Neural cell (in vitro differentiated cells): ENCODE measurements at regions not wholly inside any gene's neighbourhood (a gene's known extent, or its start where the extent isn't known, plus 50 kb on each side); places are given as distances from the start of the nearest gene placed in this dataset.

Experiments
- H2AFZ ChIP-seq: fragments of 200-600, 300-800 bp; sonication (generic), shearing (Covaris generic); 2 replicates; pipeline ENCODE4 v1.6.0; 2014; ENCODE audit warnings: low read depth, mild to moderate bottlenecking, antibody characterized with exemption, low read length, moderate library complexity
- H3F3A ChIP-seq: fragments of 200-600 bp; shearing (Covaris generic); 2 replicates; pipeline ENCODE4 v1.6.1; 2016; ENCODE audit warnings: mild to moderate bottlenecking, moderate library complexity, mixed read lengths, antibody characterized with exemption, low read length; ENCODE audit not compliant: insufficient read depth, poor library complexity, severe bottlenecking
- H3K27ac ChIP-seq: fragments of 200-600, 300-800 bp; sonication (generic), shearing (Covaris generic); 2 replicates; pipeline ENCODE4 v1.5.1; 2014; ENCODE audit warnings: mild to moderate bottlenecking, low read length, moderate library complexity
- H3K27me3 ChIP-seq: fragments of 300-800, 200-600 bp; sonication (generic), shearing (Covaris generic); 2 replicates; pipeline ENCODE4 v1.6.0; 2014; ENCODE audit warnings: mild to moderate bottlenecking, low read depth, low read length, moderate library complexity; ENCODE audit not compliant: insufficient read depth
- H3K36me3 ChIP-seq: fragments of 300-800, 200-600 bp; sonication (generic), shearing (Covaris generic); 2 replicates; pipeline ENCODE4 v1.5.1; 2014; ENCODE audit warnings: mild to moderate bottlenecking, antibody characterized with exemption, low read length, moderate library complexity; ENCODE audit not compliant: insufficient read depth
- H3K4me2 ChIP-seq: fragments of 300-800, 200-600 bp; sonication (generic), shearing (Covaris generic); 2 replicates; pipeline ENCODE4 v1.6.0; 2014; ENCODE audit warnings: mild to moderate bottlenecking, low read length
- H3K4me3 ChIP-seq: fragments of 300-800, 200-600 bp; sonication (generic), shearing (Covaris generic); 2 replicates; pipeline ENCODE4 v1.5.1; 2014; ENCODE audit warnings: mild to moderate bottlenecking, low read length, moderate library complexity
- H3K79me2 ChIP-seq: fragments of 200-600 bp; shearing (Covaris generic); replicated peaks from 2 replicates; pipeline ENCODE4 v1.6.0; 2014; ENCODE audit warnings: mild to moderate bottlenecking, low read length, moderate library complexity; ENCODE audit not compliant: insufficient read depth
- H3K9ac ChIP-seq: fragments of 300-800, 200-600 bp; sonication (generic), shearing (Covaris generic); 2 replicates; pipeline ENCODE4 v1.6.1; 2016; ENCODE audit warnings: mild to moderate bottlenecking, low read length, mixed read lengths
- H3K9me2 ChIP-seq: fragments of 200-600 bp; shearing (Covaris generic); 2 replicates; pipeline ENCODE4 v1.6.1; 2016; ENCODE audit warnings: mild to moderate bottlenecking, low read length, mixed read lengths; ENCODE audit not compliant: insufficient read depth
- H3K9me3 ChIP-seq: fragments of 200-600, 300-800 bp; sonication (generic), shearing (Covaris generic); 2 replicates; pipeline ENCODE4 v1.6.1; 2016; ENCODE audit warnings: mild to moderate bottlenecking, mixed run types, low read length, moderate library complexity, mixed read lengths
- H4K20me1 ChIP-seq: fragments of 200-600 bp; shearing (Covaris generic); 2 replicates; pipeline ENCODE4 v1.6.1; 2016; ENCODE audit warnings: mild to moderate bottlenecking, mixed run types; ENCODE audit not compliant: insufficient read depth
- EP300 ChIP-seq: fragments of 450-650 bp; conservative IDR thresholded peaks from 2 replicates; pipeline ENCODE4 v1.6.1; 2014; ENCODE audit warnings: antibody characterized with exemption, mild to moderate bottlenecking, moderate library complexity; ENCODE audit not compliant: poor library complexity, severe bottlenecking
- EZH2 ChIP-seq: fragments of 200-600, 300-800 bp; shearing (Covaris generic), sonication (generic); IDR thresholded peaks from 2 replicates; pipeline ENCODE4 v1.6.1; 2014; ENCODE audit warnings: antibody characterized with exemption, low read length, borderline replicate concordance, mild to moderate bottlenecking; ENCODE audit not compliant: insufficient read depth, poor library complexity, severe bottlenecking
- MXI1 ChIP-seq: fragments of 450-650 bp; conservative IDR thresholded peaks from 2 replicates; pipeline ENCODE4 v1.6.1; 2014; ENCODE audit warnings: antibody characterized with exemption, mild to moderate bottlenecking; ENCODE audit not compliant: poor library complexity, severe bottlenecking
- POLR2AphosphoS5 ChIP-seq: IDR thresholded peaks from 2 replicates; pipeline ENCODE4 v1.6.1; 2012
- RAD21 ChIP-seq: fragments of 450-650 bp; conservative IDR thresholded peaks from 2 replicates; pipeline ENCODE4 v1.6.1; 2014; ENCODE audit warnings: antibody characterized with exemption, mild to moderate bottlenecking, moderate library complexity
- SMC3 ChIP-seq: fragments of 450-650 bp; conservative IDR thresholded peaks from 2 replicates; pipeline ENCODE4 v1.6.1; 2014; ENCODE audit warnings: antibody characterized with exemption, mild to moderate bottlenecking, moderate library complexity; ENCODE audit not compliant: poor library complexity
- TAF1 ChIP-seq: IDR thresholded peaks from 2 replicates; pipeline ENCODE4 v1.6.1; 2012; ENCODE audit warnings: low read depth
- TF ChIP-seq, protein P1 (sequence below): IDR thresholded peaks from 2 replicates; pipeline ENCODE4 v1.6.1; 2012; ENCODE audit warnings: borderline replicate concordance
- TF ChIP-seq, protein P2 (sequence below): fragments of 450-650 bp; IDR thresholded peaks from 2 replicates; pipeline ENCODE4 v1.5.1; 2014; ENCODE audit warnings: antibody characterized with exemption, mild to moderate bottlenecking, moderate library complexity; ENCODE audit not compliant: poor library complexity, severe bottlenecking

DNA sequence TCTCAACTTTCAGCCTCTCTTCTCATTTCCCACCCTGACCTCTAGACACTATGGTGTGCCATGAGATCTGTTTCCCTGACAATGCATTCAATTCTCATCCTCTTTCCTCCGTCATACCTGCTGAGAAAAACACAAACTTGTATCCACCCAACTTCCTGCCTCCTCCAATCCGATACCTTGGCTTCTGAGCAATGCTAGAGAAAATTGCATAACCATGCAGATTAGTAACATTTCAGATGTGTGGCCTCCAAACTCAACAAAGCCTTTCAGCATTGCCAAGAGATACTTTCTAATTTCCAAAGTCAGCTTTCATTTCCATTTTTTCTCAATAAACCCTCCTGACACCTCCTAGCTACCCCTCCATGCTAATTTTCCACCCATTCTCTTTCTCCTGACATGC lies 88.5 kb downstream of the MINAR1 start:
- no peaks in the 10 kb centered on the region for H3K9me3 ChIP-seq
- H3K27ac ChIP-seq = no peak overlapping the region
- no peak overlapping the region for H3K4me3 ChIP-seq
- TF ChIP-seq EP300 (no peak), RAD21 (no peak), EZH2 (no peak), TAF1 (no peak)
- TF ChIP-seq, protein P1, sequence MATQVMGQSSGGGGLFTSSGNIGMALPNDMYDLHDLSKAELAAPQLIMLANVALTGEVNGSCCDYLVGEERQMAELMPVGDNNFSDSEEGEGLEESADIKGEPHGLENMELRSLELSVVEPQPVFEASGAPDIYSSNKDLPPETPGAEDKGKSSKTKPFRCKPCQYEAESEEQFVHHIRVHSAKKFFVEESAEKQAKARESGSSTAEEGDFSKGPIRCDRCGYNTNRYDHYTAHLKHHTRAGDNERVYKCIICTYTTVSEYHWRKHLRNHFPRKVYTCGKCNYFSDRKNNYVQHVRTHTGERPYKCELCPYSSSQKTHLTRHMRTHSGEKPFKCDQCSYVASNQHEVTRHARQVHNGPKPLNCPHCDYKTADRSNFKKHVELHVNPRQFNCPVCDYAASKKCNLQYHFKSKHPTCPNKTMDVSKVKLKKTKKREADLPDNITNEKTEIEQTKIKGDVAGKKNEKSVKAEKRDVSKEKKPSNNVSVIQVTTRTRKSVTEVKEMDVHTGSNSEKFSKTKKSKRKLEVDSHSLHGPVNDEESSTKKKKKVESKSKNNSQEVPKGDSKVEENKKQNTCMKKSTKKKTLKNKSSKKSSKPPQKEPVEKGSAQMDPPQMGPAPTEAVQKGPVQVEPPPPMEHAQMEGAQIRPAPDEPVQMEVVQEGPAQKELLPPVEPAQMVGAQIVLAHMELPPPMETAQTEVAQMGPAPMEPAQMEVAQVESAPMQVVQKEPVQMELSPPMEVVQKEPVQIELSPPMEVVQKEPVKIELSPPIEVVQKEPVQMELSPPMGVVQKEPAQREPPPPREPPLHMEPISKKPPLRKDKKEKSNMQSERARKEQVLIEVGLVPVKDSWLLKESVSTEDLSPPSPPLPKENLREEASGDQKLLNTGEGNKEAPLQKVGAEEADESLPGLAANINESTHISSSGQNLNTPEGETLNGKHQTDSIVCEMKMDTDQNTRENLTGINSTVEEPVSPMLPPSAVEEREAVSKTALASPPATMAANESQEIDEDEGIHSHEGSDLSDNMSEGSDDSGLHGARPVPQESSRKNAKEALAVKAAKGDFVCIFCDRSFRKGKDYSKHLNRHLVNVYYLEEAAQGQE = no peak
- TF ChIP-seq, protein P2, sequence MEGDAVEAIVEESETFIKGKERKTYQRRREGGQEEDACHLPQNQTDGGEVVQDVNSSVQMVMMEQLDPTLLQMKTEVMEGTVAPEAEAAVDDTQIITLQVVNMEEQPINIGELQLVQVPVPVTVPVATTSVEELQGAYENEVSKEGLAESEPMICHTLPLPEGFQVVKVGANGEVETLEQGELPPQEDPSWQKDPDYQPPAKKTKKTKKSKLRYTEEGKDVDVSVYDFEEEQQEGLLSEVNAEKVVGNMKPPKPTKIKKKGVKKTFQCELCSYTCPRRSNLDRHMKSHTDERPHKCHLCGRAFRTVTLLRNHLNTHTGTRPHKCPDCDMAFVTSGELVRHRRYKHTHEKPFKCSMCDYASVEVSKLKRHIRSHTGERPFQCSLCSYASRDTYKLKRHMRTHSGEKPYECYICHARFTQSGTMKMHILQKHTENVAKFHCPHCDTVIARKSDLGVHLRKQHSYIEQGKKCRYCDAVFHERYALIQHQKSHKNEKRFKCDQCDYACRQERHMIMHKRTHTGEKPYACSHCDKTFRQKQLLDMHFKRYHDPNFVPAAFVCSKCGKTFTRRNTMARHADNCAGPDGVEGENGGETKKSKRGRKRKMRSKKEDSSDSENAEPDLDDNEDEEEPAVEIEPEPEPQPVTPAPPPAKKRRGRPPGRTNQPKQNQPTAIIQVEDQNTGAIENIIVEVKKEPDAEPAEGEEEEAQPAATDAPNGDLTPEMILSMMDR = no peak
- H3K27me3 ChIP-seq = no peaks in the 10 kb centered on the region
- H3K9me2 ChIP-seq = no peaks in the 10 kb centered on the region
- H2AFZ ChIP-seq = no peak overlapping the region
- H3F3A ChIP-seq = no peaks in the 10 kb centered on the region
- no peaks in the 10 kb centered on the region for H3K36me3 ChIP-seq
- H3K79me2 ChIP-seq = no peaks in the 10 kb centered on the region
- no peak overlapping the region for H3K4me2 ChIP-seq
- no peaks in the 10 kb centered on the region for H4K20me1 ChIP-seq
- no peak overlapping the region for H3K9ac ChIP-seq

DNA sequence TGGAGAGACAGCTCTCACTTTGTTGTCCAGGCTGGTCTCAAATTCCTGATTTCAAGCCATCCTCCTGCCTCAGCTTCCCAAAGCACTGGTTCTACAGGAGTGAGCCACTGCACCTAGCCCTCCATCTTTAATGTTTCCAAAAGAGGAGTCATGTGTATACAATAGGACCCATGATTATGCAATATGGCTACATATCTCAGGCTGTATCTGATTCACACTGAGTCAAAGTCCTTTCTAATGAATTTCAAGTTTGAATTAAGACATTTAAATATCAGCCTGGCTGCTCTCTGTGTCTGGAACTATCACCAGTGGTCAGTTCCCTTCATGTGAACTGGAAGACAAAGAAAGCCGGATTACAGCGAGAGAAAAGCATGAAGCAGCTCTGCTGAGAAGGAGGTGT lies 90.5 kb downstream of the MINAR1 start:
- no peaks in the 10 kb centered on the region for H3K79me2 ChIP-seq
- TF ChIP-seq MXI1 (no peak), TAF1 (no peak), POLR2AphosphoS5 (no peak), SMC3 (no peak), RAD21 (no peak), EZH2 (no peak), EP300 (no peak)
- TF ChIP-seq, protein P2 = no peak
- TF ChIP-seq, protein P1 = no peak
- no peaks in the 10 kb centered on the region for H4K20me1 ChIP-seq
- no peak overlapping the region for H3K4me3 ChIP-seq
- no peak overlapping the region for H3K9ac ChIP-seq
- H3K36me3 ChIP-seq = no peaks in the 10 kb centered on the region
- no peaks in the 10 kb centered on the region for H3K9me3 ChIP-seq
- no peaks in the 10 kb centered on the region for H3K9me2 ChIP-seq
- no peaks in the 10 kb centered on the region for H3K27me3 ChIP-seq
- H3F3A ChIP-seq = no peaks in the 10 kb centered on the region
- H3K27ac ChIP-seq = no peak overlapping the region
- no peak overlapping the region for H2AFZ ChIP-seq
- no peak overlapping the region for H3K4me2 ChIP-seq
